K562 (cell line): ENCODE measurements at regions not wholly inside any gene's neighbourhood (a gene's known extent, or its start where the extent isn't known, plus 50 kb on each side); places are given as distances from the start of the nearest gene placed in this dataset.

ENCODE experiments used
- EP400 ChIP-seq: fragments of 450-650 bp; IDR thresholded peaks from 2 replicates; pipeline ENCODE4 v1.6.1; 2017; ENCODE audit warnings: antibody characterized with exemption, mild to moderate bottlenecking, moderate library complexity
- KLF13 ChIP-seq: fragments of 450-650 bp; IDR thresholded peaks from 2 replicates; pipeline ENCODE4 v1.6.1; 2016; ENCODE audit warnings: missing genetic modification characterization, low read depth, mild to moderate bottlenecking, missing compliant biosample characterization, moderate library complexity, borderline replicate concordance
- MXI1 ChIP-seq: IDR thresholded peaks from 2 replicates; pipeline ENCODE4 v1.6.1; 2011; ENCODE audit warnings: low read depth, mild to moderate bottlenecking, improper control_type of control experiment, low read length
- NCOR1 ChIP-seq: fragments of 450-650 bp; IDR thresholded peaks from 2 replicates; pipeline ENCODE4 v1.6.1; 2016; ENCODE audit warnings: mild to moderate bottlenecking, moderate library complexity
- ZBED1 ChIP-seq: IDR thresholded peaks from 2 replicates; pipeline ENCODE4 v1.6.1; 2014
- ZNF76 ChIP-seq: fragments of 250-450 bp; sonication (Bioruptor Pico); IDR thresholded peaks from 2 replicates; pipeline ENCODE4 v1.4.0; 2020; ENCODE audit warnings: mild to moderate bottlenecking, moderate library complexity, borderline replicate concordance

DNA sequence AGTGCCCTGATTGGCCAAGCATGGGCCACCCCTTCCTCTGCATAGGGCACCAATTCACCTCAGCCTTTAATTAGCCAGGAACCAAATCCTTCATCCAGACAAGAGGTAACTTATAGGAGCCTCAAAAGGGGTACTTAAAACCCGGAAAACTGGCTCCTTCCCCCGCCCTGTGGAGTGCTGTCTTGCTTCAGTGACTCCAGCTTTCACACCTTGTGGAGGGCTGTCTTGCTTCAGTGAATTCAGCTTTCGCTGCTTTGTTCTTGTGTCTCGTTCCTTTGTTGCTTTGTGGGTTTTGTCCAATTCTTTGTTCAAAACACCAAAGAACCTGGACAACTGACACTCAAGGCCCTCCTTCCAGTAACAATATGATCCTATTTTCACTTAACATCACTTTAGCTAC is 82.2 kb upstream of the FRG1 start:
- TF ChIP-seq ZBED1, result no peak
- no peak for TF ChIP-seq ZNF76 (CRISPR knock-in tag)
- no peak for TF ChIP-seq EP400
- no peak for TF ChIP-seq MXI1
- TF ChIP-seq NCOR1, result no peak
- no peak for TF ChIP-seq KLF13 (tag)
